OCI-LY7 (cell line): ENCODE measurements at regions not wholly inside any gene's neighbourhood (a gene's known extent, or its start where the extent isn't known, plus 50 kb on each side); places are given as distances from the start of the nearest gene placed in this dataset.
"Not testable (repeated sequence)": the region's sequence is repeated elsewhere in the genome, so short reads cannot be mapped to it uniquely, and the experiment has no call there.

Experiments
- BruUV-seq: library from RNA; stranded (reverse); fragments of 400-500 nt; replicated peaks from 2 replicates; lab custom pipeline; 2021; lab: Mats Ljungman, UMichigan
- CTCF ChIA-PET: fragments of 300-600 bp; sonication (Branson Sonifier 250); formaldehyde crosslinking; loops from one replicate; lab custom pipeline; 2022; ENCODE audit warnings: antibody characterized with exemption; ENCODE audit not compliant: unreplicated experiment; lab: Charles Lee
- POLR2A ChIA-PET: fragments of 300-600 bp; sonication (Branson Sonifier 250); formaldehyde crosslinking; loops from one replicate; lab custom pipeline; 2022; ENCODE audit warnings: antibody characterized with exemption; lab: Charles Lee
- DNase-seq: peaks from one replicate; pipeline ENCODE4 v3.0.0-alpha.2; 2015; ENCODE audit warnings: low spot score
- H2AFZ ChIP-seq: fragments of 200-600 bp; sonication (generic), shearing (Covaris generic); 2 replicates; pipeline ENCODE4 v1.6.1; 2014; ENCODE audit warnings: mild to moderate bottlenecking, antibody characterized with exemption, low read length, moderate library complexity
- H3K27ac ChIP-seq: fragments of 200-600 bp; sonication (generic); 2 replicates; pipeline ENCODE4 v1.5.1; 2014; ENCODE audit warnings: mixed run types, low read depth, mild to moderate bottlenecking, moderate library complexity, low read length, inconsistent platforms; ENCODE audit not compliant: poor library complexity, severe bottlenecking
- H3K36me3 ChIP-seq: fragments of 200-600 bp; sonication (generic); 2 replicates; pipeline ENCODE4 v1.6.1; 2014; ENCODE audit warnings: mild to moderate bottlenecking, antibody characterized with exemption, low read length, moderate library complexity, mixed read lengths; ENCODE audit not compliant: insufficient read depth
- H3K4me1 ChIP-seq: fragments of 200-600 bp; sonication (generic); 2 replicates; pipeline ENCODE4 v1.5.1; 2014; ENCODE audit warnings: mild to moderate bottlenecking, low read length; ENCODE audit not compliant: insufficient read depth, poor library complexity, severe bottlenecking
- H3K4me2 ChIP-seq: fragments of 200-600 bp; sonication (generic); 2 replicates; pipeline ENCODE4 v1.6.1; 2014; ENCODE audit warnings: mild to moderate bottlenecking, low read length
- H3K4me3 ChIP-seq: fragments of 200-600 bp; sonication (generic); 2 replicates; pipeline ENCODE4 v1.5.1; 2014; ENCODE audit warnings: mild to moderate bottlenecking, low read depth, low read length; ENCODE audit not compliant: poor library complexity, severe bottlenecking
- H3K79me2 ChIP-seq: fragments of 200-600 bp; sonication (generic); 2 replicates; pipeline ENCODE4 v1.6.1; 2016; ENCODE audit warnings: low read depth, mild to moderate bottlenecking, low read length, moderate library complexity, mixed read lengths; ENCODE audit not compliant: insufficient read depth
- H3K9me2 ChIP-seq: fragments of 200-600 bp; sonication (generic); 2 replicates; pipeline ENCODE4 v1.6.1; 2016; ENCODE audit warnings: mild to moderate bottlenecking, low read length, mixed read lengths; ENCODE audit not compliant: insufficient read depth
- H3K9me3 ChIP-seq: fragments of 200-600 bp; sonication (generic); 2 replicates; pipeline ENCODE4 v1.6.1; 2014; ENCODE audit warnings: mild to moderate bottlenecking, mixed run types, low read length, mixed read lengths
- H4K20me1 ChIP-seq: fragments of 200-600 bp; sonication (generic); 2 replicates; pipeline ENCODE4 v1.6.1; 2014; ENCODE audit warnings: mild to moderate bottlenecking, antibody characterized with exemption, low read length, moderate library complexity, mixed read lengths; ENCODE audit not compliant: insufficient read depth
- EZH2phosphoT487 ChIP-seq: fragments of 200-600 bp; sonication (generic); IDR thresholded peaks from 2 replicates; pipeline ENCODE4 v1.6.1; 2018; ENCODE audit warnings: low read depth, borderline replicate concordance, mild to moderate bottlenecking, mixed run types, antibody characterized with exemption, low read length, moderate library complexity, mixed read lengths
- intact Hi-C: fragments of 100-400 bp; cut with micrococcal nuclease; formaldehyde crosslinking; loops from one replicate; pipeline ENCODE4 v1.10.0; 2022; ENCODE audit not compliant: unreplicated experiment
- TF ChIP-seq, protein P1 (sequence below): fragments of 200-600 bp; sonication (generic); conservative IDR thresholded peaks from 2 replicates; pipeline ENCODE4 v1.5.1; 2014; ENCODE audit warnings: mild to moderate bottlenecking, antibody characterized with exemption, low read length, moderate library complexity, mixed read lengths

DNA sequence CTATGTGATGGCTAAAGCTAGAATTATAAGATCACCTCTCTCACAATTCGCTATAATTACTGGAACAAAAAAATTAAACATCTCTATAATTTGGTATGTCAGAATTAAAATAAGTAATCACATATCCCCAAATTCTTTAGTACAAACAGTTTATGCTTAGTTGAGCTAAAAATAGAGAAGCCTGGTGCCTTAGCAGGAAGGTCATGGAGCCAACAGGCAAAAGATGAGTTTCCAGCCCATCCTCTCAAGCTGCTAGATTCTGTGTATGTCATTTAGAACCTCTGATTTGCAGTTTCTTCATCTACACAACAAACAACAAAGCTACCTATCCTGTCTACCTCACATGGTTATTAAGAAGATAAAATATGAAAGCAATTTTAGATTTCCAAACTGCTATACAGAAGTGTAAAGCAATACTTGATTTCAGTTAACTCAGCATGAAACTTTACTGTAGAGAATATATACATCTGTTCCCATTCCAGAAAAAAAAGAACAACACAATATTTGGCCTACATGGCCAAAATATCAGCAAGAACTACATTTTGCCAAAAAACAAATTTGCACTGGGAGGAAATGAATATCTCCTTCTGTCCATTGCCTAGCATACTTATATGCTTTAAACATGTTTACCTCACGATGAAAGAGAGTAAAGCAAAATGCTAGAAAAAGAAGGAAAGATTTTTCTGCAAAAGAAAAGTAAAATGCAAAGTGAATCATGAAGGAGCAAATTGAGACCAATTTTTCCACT, 294.0 kb upstream of the MIR17HG start:
- ChIA-PET POLR2A (interaction anchor here (0.5 to 1.9 kb wide), 10 partner anchors 10 to 693 kb away, joined by 3 to 12 read pairs (median 4); no protein-coding TSS in a partner anchor), CTCF (no interaction called here)
- no peak overlapping the region for H3K4me3 ChIP-seq
- intact Hi-C loops = no loop called here
- no peak for TF ChIP-seq EZH2phosphoT487
- TF ChIP-seq, protein P1, sequence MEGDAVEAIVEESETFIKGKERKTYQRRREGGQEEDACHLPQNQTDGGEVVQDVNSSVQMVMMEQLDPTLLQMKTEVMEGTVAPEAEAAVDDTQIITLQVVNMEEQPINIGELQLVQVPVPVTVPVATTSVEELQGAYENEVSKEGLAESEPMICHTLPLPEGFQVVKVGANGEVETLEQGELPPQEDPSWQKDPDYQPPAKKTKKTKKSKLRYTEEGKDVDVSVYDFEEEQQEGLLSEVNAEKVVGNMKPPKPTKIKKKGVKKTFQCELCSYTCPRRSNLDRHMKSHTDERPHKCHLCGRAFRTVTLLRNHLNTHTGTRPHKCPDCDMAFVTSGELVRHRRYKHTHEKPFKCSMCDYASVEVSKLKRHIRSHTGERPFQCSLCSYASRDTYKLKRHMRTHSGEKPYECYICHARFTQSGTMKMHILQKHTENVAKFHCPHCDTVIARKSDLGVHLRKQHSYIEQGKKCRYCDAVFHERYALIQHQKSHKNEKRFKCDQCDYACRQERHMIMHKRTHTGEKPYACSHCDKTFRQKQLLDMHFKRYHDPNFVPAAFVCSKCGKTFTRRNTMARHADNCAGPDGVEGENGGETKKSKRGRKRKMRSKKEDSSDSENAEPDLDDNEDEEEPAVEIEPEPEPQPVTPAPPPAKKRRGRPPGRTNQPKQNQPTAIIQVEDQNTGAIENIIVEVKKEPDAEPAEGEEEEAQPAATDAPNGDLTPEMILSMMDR = no peak
- peaks cover 2% of the 10 kb centered on the region; the same call in 1 of the 2 replicates for H3K9me3 ChIP-seq
- no peak overlapping the region for H3K27ac ChIP-seq
- no peak for DNase-seq
- no TSS peak for BruUV-seq
- no peaks in the 10 kb centered on the region for H4K20me1 ChIP-seq
- H3K4me2 ChIP-seq = no peak overlapping the region
- no peak overlapping the region for H2AFZ ChIP-seq
- no peaks in the 10 kb centered on the region for H3K79me2 ChIP-seq
- no peaks in the 10 kb centered on the region for H3K9me2 ChIP-seq
- no peaks in the 10 kb centered on the region for H3K4me1 ChIP-seq
- no peaks in the 10 kb centered on the region for H3K36me3 ChIP-seq

DNA sequence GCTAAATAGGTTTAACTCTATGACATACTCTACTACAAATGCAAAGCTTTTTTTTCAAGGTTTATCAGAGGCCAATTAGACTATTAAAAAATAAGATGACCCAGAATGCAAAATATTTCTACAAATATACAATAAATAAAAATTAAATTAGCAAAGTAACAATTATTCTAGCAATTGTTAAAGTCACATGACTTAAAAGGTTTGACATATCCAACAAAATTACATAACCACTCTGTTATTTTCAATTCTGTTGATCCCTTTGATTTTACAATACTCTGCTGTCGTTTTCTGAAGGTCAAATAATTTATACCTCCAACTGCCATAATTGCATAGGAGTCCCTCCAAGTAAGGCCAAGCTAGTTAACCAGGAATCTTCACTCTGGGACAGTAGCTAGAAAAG, 292.6 kb upstream of the MIR17HG start:
- TF ChIP-seq, protein P1 = no peak
- TF ChIP-seq EZH2phosphoT487 = no peak
- BruUV-seq = no TSS peak
- H3K9me2 ChIP-seq = no peaks in the 10 kb centered on the region
- no peaks in the 10 kb centered on the region for H3K79me2 ChIP-seq
- H3K4me3 ChIP-seq = no peak overlapping the region
- ChIA-PET CTCF (no interaction called here), POLR2A (interaction anchor here (0.6 to 8.5 kb wide), 8 partner anchors 10 to 1177 kb away, joined by 3 to 52 read pairs (median 3); no protein-coding TSS in a partner anchor)
- no peaks in the 10 kb centered on the region for H3K4me1 ChIP-seq
- no peak for DNase-seq
- peaks cover 9% of the 10 kb centered on the region for H3K9me3 ChIP-seq
- no peak overlapping the region for H3K27ac ChIP-seq
- H3K4me2 ChIP-seq = no peak overlapping the region
- H4K20me1 ChIP-seq = no peaks in the 10 kb centered on the region
- H3K36me3 ChIP-seq = no peaks in the 10 kb centered on the region
- intact Hi-C loops = no loop called here
- H2AFZ ChIP-seq = no peak overlapping the region

DNA sequence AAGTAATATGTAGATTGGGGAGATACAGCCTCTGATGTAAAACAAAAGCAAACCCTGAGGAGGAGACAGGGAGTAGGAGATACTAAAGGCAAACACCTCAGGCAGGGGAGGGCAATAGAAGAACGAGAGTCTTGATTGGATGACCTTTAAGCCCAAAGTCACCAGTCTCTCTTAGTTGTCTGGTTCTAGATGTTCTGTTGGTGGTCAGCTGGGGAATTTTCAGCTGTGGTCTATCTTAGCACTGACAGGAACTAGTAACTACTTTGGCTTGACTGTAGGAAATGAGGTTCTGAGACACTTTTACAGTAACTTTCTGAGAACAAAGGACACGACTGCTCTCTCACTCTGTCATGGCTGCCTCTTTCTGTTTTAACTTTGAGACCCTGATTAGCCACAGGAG, 290.7 kb upstream of the MIR17HG start:
- ChIA-PET CTCF (no interaction called here), POLR2A (interaction anchor here (0.6 to 8.5 kb wide), 19 partner anchors 8 to 893 kb away, joined by 3 to 52 read pairs (median 4); no protein-coding TSS in a partner anchor)
- Histone ChIP-seq H3K9me3 (peaks cover 9% of the 10 kb centered on the region), H3K27ac (no peak overlapping the region), H3K9me2 (no peaks in the 10 kb centered on the region), H3K4me3 (no peak overlapping the region), H3K4me2 (no peak overlapping the region), H3K79me2 (no peaks in the 10 kb centered on the region), H3K36me3 (no peaks in the 10 kb centered on the region), H3K4me1 (no peaks in the 10 kb centered on the region), H4K20me1 (no peaks in the 10 kb centered on the region), H2AFZ (no peak overlapping the region)
- intact Hi-C loops = no loop called here
- TF ChIP-seq, protein P1 = no peak
- TF ChIP-seq EZH2phosphoT487 = no peak
- DNase-seq = no peak
- BruUV-seq = no TSS peak

DNA sequence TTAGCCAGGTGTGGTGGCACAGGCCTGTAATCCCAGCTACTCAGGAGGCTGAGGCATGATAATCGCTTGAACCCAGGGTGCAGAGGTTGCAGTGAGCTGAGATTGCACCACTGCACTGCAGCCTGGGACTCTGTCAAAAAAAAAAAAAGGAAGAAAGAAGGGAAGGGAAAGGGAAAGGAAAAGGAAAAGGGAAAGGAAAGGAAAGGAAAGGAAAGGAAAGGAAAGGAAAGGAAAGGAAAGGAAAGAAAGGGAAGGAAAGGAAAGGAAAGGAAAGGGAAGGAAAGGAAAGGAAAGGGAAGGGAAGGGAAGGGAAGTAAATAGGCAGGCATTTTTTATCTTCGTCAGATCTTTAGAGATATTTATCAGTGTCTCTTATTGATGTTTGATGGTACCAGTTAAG, 290.0 kb upstream of the MIR17HG start:
- CTCF ChIA-PET = interaction anchor here (1.2 kb wide), 1 partner anchor 10 kb away, joined by 3 read pairs; no protein-coding TSS in a partner anchor

More for the DNA sequence above, 290.0 kb upstream of the MIR17HG start:
- H3K36me3 ChIP-seq, H3K27ac ChIP-seq, H3K4me2 ChIP-seq, H3K9me2 ChIP-seq, H3K4me3 ChIP-seq, H3K9me3 ChIP-seq, H2AFZ ChIP-seq, H3K4me1 ChIP-seq, BruUV-seq, DNase-seq, H4K20me1 ChIP-seq, H3K79me2 ChIP-seq, intact Hi-C loops: not testable (repeated sequence)
- POLR2A ChIA-PET = interaction anchor here (0.6 to 8.5 kb wide), 25 partner anchors 9 to 1047 kb away, joined by 3 to 52 read pairs (median 4); no protein-coding TSS in a partner anchor
